ENCODE measurements at regions not wholly inside any gene's neighbourhood (a gene's known extent, or its start where the extent isn't known, plus 50 kb on each side); places are given as distances from the start of the nearest gene placed in this dataset.

DNA sequence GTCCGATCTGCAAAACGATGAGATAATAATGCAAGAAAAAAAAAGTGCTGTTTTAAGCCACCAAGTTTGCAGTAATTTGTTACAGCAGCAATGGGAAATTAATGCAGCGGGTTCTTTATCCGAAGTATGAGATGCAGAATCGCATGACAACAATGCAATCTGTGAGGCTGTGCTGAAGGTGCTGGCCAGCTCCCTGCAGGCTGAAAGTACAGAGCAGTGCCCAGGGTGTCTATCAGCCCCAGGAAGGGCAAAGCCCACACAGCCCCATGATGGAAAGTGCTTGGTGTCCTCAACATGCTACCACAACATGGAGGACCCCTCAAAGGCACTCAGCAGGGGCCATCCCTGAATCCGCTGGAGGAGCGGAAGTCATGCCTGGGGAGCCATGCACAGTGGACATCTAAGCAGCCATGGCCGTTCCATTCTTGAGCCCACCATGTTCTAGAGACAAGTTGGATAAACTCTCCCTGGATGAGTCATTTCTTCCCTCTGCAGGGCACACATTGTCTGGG lies 199.5 kb upstream of the PFKP start:
- Histone ChIP-seq H2BK120ac (ENCODE audit: low read depth, low read length) (no peak overlapping the region), H3K23ac (ENCODE audit: low read length in 2 of 2) (no peak overlapping the region), H2BK12ac (ENCODE audit: low read length in 2 of 2) (no peak overlapping the region), H3K4me3 (ENCODE audit: insufficient read depth in 1 of 2, low read depth in 1 of 2, low read length in 2 of 2) (no peak overlapping the region), H2BK15ac (ENCODE audit: low read depth, poor library complexity, severe bottlenecking) (no peak overlapping the region), H3K9me3 (ENCODE audit: control insufficient read depth, low read length) (no peaks in the 10 kb centered on the region), H3K79me1 (replicated peaks; ENCODE audit: low read length, poor library complexity, severe bottlenecking) (no peaks in the 10 kb centered on the region), H2AK5ac (ENCODE audit: low read length, severe bottlenecking) (no peak overlapping the region), H3K27ac (ENCODE audit: low read length, poor library complexity, severe bottlenecking) (no peak overlapping the region), H3K4me1 (ENCODE audit: control insufficient read depth, insufficient read depth, low read depth, low read length) (no peaks in the 10 kb centered on the region), H3K9ac (ENCODE audit: low read length) (no peak overlapping the region), H2AFZ (ENCODE audit: low read depth, low read length) (no peak overlapping the region), H3K4ac (ENCODE audit: low read depth in 1 of 2, low read length in 2 of 2) (no peak overlapping the region), H3K14ac (ENCODE audit: low read length in 2 of 2) (no peak overlapping the region), H4K8ac (ENCODE audit: low read length) (no peak overlapping the region), H3K27me3 (ENCODE audit: control insufficient read depth in 1 of 2, insufficient read depth in 1 of 2, low read length in 2 of 2) (peaks cover 0 to 8% of the 10 kb centered on the region in 2 experiments), H3K4me2 (ENCODE audit: low read length, poor library complexity, severe bottlenecking) (no peak overlapping the region), H3K36me3 (ENCODE audit: control insufficient read depth in 1 of 2, insufficient read depth in 2 of 2, low read depth in 1 of 2, low read length in 2 of 2) (no peaks in the 10 kb centered on the region), H4K91ac (ENCODE audit: low read length) (no peak overlapping the region), H2BK5ac (ENCODE audit: low read depth, low read length, poor library complexity, severe bottlenecking) (no peak overlapping the region), H3K18ac (ENCODE audit: low read depth in 1 of 2, low read length in 2 of 2) (no peak overlapping the region)
- DNase-seq: no peak
- WGBS: 87% methylated on average over 8 of the region's 8 CpGs

GRCh38 chr10:2866569-2866968 lies 200.8 kb upstream of the PFKP start:
- DNase-seq: no peak
- Histone ChIP-seq H3K9me3 (ENCODE audit: control insufficient read depth, low read length) (no peaks in the 10 kb centered on the region), H3K4ac (ENCODE audit: low read depth in 1 of 2, low read length in 2 of 2) (no peak overlapping the region), H3K18ac (ENCODE audit: low read depth in 1 of 2, low read length in 2 of 2) (peak overlapping the region in 1 of 2 experiments; percentile 9), H4K91ac (ENCODE audit: low read length) (no peak overlapping the region), H3K27ac (ENCODE audit: low read length, poor library complexity, severe bottlenecking) (no peak overlapping the region), H2BK12ac (ENCODE audit: low read length in 2 of 2) (no peak overlapping the region), H3K14ac (ENCODE audit: low read length in 2 of 2) (no peak overlapping the region), H2BK5ac (ENCODE audit: low read depth, low read length, poor library complexity, severe bottlenecking) (no peak overlapping the region), H2BK15ac (ENCODE audit: low read depth, poor library complexity, severe bottlenecking) (no peak overlapping the region), H3K27me3 (ENCODE audit: control insufficient read depth in 1 of 2, insufficient read depth in 1 of 2, low read length in 2 of 2) (peaks cover 0 to 8% of the 10 kb centered on the region in 2 experiments), H3K4me3 (ENCODE audit: insufficient read depth in 1 of 2, low read depth in 1 of 2, low read length in 2 of 2) (no peak overlapping the region), H2AFZ (ENCODE audit: low read depth, low read length) (no peak overlapping the region), H3K23ac (ENCODE audit: low read length in 2 of 2) (no peak overlapping the region), H4K8ac (ENCODE audit: low read length) (no peak overlapping the region), H2AK5ac (ENCODE audit: low read length, severe bottlenecking) (no peak overlapping the region), H3K4me2 (ENCODE audit: low read length, poor library complexity, severe bottlenecking) (no peak overlapping the region), H2BK120ac (ENCODE audit: low read depth, low read length) (no peak overlapping the region), H3K79me1 (replicated peaks; ENCODE audit: low read length, poor library complexity, severe bottlenecking) (no peaks in the 10 kb centered on the region), H3K36me3 (ENCODE audit: control insufficient read depth in 1 of 2, insufficient read depth in 2 of 2, low read depth in 1 of 2, low read length in 2 of 2) (no peaks in the 10 kb centered on the region), H3K4me1 (ENCODE audit: control insufficient read depth, insufficient read depth, low read depth, low read length) (no peaks in the 10 kb centered on the region), H3K9ac (ENCODE audit: low read length) (no peak overlapping the region)
- 50% methylated on average over 5 of the region's 5 CpGs for WGBS

DNA sequence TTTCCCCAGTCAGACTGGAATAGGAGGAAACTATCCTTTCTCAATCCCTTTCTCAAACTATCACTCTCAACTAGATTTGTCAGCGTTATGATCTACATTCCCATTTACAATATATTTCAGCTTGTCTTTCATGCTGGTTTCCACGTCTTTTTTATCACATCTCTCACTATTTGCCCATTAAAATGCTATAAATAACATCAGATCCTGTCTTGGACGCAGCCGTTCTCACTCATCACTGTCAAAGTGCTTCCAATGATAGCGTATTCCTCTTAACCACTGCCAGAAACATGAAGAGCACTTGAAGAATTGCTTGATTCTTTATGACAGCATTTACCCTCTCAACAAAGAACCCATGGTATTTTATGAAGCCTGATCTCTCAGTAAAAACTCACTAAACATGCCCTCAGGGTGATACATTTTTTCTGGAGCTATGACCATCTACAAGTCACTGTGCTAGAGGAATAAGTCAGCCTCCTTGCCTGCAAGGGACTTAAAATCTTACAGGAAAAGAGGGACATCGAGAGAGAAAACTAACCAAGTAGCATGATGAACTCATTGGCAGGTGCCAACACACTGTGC lies 205.6 kb upstream of the PFKP start:
- Histone ChIP-seq H3K79me1 (replicated peaks; ENCODE audit: low read length, poor library complexity, severe bottlenecking) (no peaks in the 10 kb centered on the region), H3K4ac (ENCODE audit: low read depth in 1 of 2, low read length in 2 of 2) (no peak overlapping the region), H3K4me2 (ENCODE audit: low read length, poor library complexity, severe bottlenecking) (no peak overlapping the region), H2BK15ac (ENCODE audit: low read depth, poor library complexity, severe bottlenecking) (no peak overlapping the region), H3K18ac (ENCODE audit: low read depth in 1 of 2, low read length in 2 of 2) (no peak overlapping the region), H3K36me3 (ENCODE audit: control insufficient read depth in 1 of 2, insufficient read depth in 2 of 2, low read depth in 1 of 2, low read length in 2 of 2) (no peaks in the 10 kb centered on the region), H3K9me3 (ENCODE audit: control insufficient read depth, low read length) (peaks cover 5% of the 10 kb centered on the region), H4K8ac (ENCODE audit: low read length) (no peak overlapping the region), H3K14ac (ENCODE audit: low read length in 2 of 2) (no peak overlapping the region), H3K9ac (ENCODE audit: low read length) (no peak overlapping the region), H2BK5ac (ENCODE audit: low read depth, low read length, poor library complexity, severe bottlenecking) (no peak overlapping the region), H2AK5ac (ENCODE audit: low read length, severe bottlenecking) (no peak overlapping the region), H2BK12ac (ENCODE audit: low read length in 2 of 2) (no peak overlapping the region), H3K4me1 (ENCODE audit: control insufficient read depth, insufficient read depth, low read depth, low read length) (no peaks in the 10 kb centered on the region), H4K91ac (ENCODE audit: low read length) (no peak overlapping the region), H3K23ac (ENCODE audit: low read length in 2 of 2) (no peak overlapping the region), H3K27ac (ENCODE audit: low read length, poor library complexity, severe bottlenecking) (no peak overlapping the region), H2AFZ (ENCODE audit: low read depth, low read length) (no peak overlapping the region), H2BK120ac (ENCODE audit: low read depth, low read length) (no peak overlapping the region), H3K4me3 (ENCODE audit: insufficient read depth in 1 of 2, low read depth in 1 of 2, low read length in 2 of 2) (no peak overlapping the region), H3K27me3 (ENCODE audit: control insufficient read depth in 1 of 2, insufficient read depth in 1 of 2, low read length in 2 of 2) (peaks cover 0 to 11% of the 10 kb centered on the region in 2 experiments)
- 69% methylated on average over 6 of the region's 6 CpGs for WGBS
- no peak for DNase-seq

DNA sequence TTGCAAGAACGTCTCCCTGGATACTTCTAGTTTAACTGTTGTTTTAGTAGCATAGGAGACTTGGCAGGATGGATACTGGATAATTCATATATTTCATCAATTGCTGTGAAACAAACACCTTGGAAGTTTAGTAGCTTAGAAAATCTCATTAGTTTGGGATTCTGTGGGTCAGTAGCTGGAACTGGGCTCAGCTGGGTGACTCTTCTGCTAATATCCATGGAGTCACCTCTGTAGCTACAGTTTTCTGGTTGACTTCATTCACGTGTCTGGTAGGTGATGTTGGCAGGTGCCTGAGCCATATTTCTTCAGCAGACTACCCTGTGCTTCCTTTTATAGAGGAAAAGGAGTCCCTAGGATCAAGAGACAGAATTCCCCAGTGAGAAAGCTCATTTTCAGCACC lies 208.9 kb upstream of the PFKP start:
- Histone ChIP-seq H4K8ac (ENCODE audit: low read length) (no peak overlapping the region), H3K4me2 (ENCODE audit: low read length, poor library complexity, severe bottlenecking) (no peak overlapping the region), H3K4me1 (ENCODE audit: control insufficient read depth, insufficient read depth, low read depth, low read length) (no peaks in the 10 kb centered on the region), H2AK5ac (ENCODE audit: low read length, severe bottlenecking) (no peak overlapping the region), H3K9me3 (ENCODE audit: control insufficient read depth, low read length) (peaks cover 5% of the 10 kb centered on the region), H2BK120ac (ENCODE audit: low read depth, low read length) (no peak overlapping the region), H2BK12ac (ENCODE audit: low read length in 2 of 2) (no peak overlapping the region), H3K9ac (ENCODE audit: low read length) (no peak overlapping the region), H3K27ac (ENCODE audit: low read length, poor library complexity, severe bottlenecking) (no peak overlapping the region), H3K36me3 (ENCODE audit: control insufficient read depth in 1 of 2, insufficient read depth in 2 of 2, low read depth in 1 of 2, low read length in 2 of 2) (no peaks in the 10 kb centered on the region), H3K27me3 (ENCODE audit: control insufficient read depth in 1 of 2, insufficient read depth in 1 of 2, low read length in 2 of 2) (peaks cover 0 to 11% of the 10 kb centered on the region in 2 experiments), H2BK15ac (ENCODE audit: low read depth, poor library complexity, severe bottlenecking) (no peak overlapping the region), H3K14ac (ENCODE audit: low read length in 2 of 2) (no peak overlapping the region), H3K79me1 (replicated peaks; ENCODE audit: low read length, poor library complexity, severe bottlenecking) (no peaks in the 10 kb centered on the region), H3K23ac (ENCODE audit: low read length in 2 of 2) (no peak overlapping the region), H3K4me3 (ENCODE audit: insufficient read depth in 1 of 2, low read depth in 1 of 2, low read length in 2 of 2) (no peak overlapping the region), H3K4ac (ENCODE audit: low read depth in 1 of 2, low read length in 2 of 2) (no peak overlapping the region), H4K91ac (ENCODE audit: low read length) (no peak overlapping the region), H2AFZ (ENCODE audit: low read depth, low read length) (no peak overlapping the region), H2BK5ac (ENCODE audit: low read depth, low read length, poor library complexity, severe bottlenecking) (no peak overlapping the region), H3K18ac (ENCODE audit: low read depth in 1 of 2, low read length in 2 of 2) (no peak overlapping the region)
- WGBS: 72% methylated on average over 2 of the region's 2 CpGs
- no peak for DNase-seq

All from mesenchymal stem cell (in vitro differentiated cells and primary cell).